ENCODE measurements at regions not wholly inside any gene's neighbourhood (a gene's known extent, or its start where the extent isn't known, plus 50 kb on each side); places are given as distances from the start of the nearest gene placed in this dataset.

GRCh38 chr18:39840856-39841481 is 2114.1 kb upstream of the PIK3C3 start:
- Histone ChIP-seq H2BK12ac (ENCODE audit: low read length in 2 of 2) (peak overlapping the region in 1 of 2 experiments; percentile 29), H3K9me3 (ENCODE audit: control insufficient read depth, low read length) (no peaks in the 10 kb centered on the region), H3K4me2 (ENCODE audit: low read length, poor library complexity, severe bottlenecking) (peak overlapping the region; percentile 93), H4K91ac (ENCODE audit: low read length) (no peak overlapping the region), H3K27ac (ENCODE audit: low read length, poor library complexity, severe bottlenecking) (no peak overlapping the region), H4K8ac (ENCODE audit: low read length) (peak overlapping the region; percentile 67), H3K36me3 (ENCODE audit: control insufficient read depth in 1 of 2, insufficient read depth in 2 of 2, low read depth in 1 of 2, low read length in 2 of 2) (no peaks in the 10 kb centered on the region), H3K9ac (ENCODE audit: low read length) (peak overlapping the region; percentile 11), H3K18ac (ENCODE audit: low read depth in 1 of 2, low read length in 2 of 2) (peak overlapping the region; percentile 28 to 61), H3K4me3 (ENCODE audit: insufficient read depth in 1 of 2, low read depth in 1 of 2, low read length in 2 of 2) (peak overlapping the region in 1 of 2 experiments; percentile 76), H3K4ac (ENCODE audit: low read depth in 1 of 2, low read length in 2 of 2) (peak overlapping the region in 1 of 2 experiments; percentile 13), H3K14ac (ENCODE audit: low read length in 2 of 2) (no peak overlapping the region), H3K79me1 (replicated peaks; ENCODE audit: low read length, poor library complexity, severe bottlenecking) (no peaks in the 10 kb centered on the region), H3K27me3 (ENCODE audit: control insufficient read depth in 1 of 2, insufficient read depth in 1 of 2, low read length in 2 of 2) (peaks cover 0 to 4% of the 10 kb centered on the region in 2 experiments), H2BK15ac (ENCODE audit: low read depth, poor library complexity, severe bottlenecking) (no peak overlapping the region), H2BK5ac (ENCODE audit: low read depth, low read length, poor library complexity, severe bottlenecking) (no peak overlapping the region), H3K23ac (ENCODE audit: low read length in 2 of 2) (no peak overlapping the region), H2BK120ac (ENCODE audit: low read depth, low read length) (peak overlapping the region; percentile 38), H2AFZ (ENCODE audit: low read depth, low read length) (no peak overlapping the region), H3K4me1 (ENCODE audit: control insufficient read depth, insufficient read depth, low read depth, low read length) (peaks cover 7% of the 10 kb centered on the region), H2AK5ac (ENCODE audit: low read length, severe bottlenecking) (no peak overlapping the region)
- 37% methylated on average over 7 of the region's 7 CpGs for WGBS
- DNase-seq, result no peak

- peak; percentile 69 for DNase-seq
- no peak overlapping the region for H4K91ac ChIP-seq (ENCODE audit: low read length)
- H2BK12ac ChIP-seq (ENCODE audit: low read length in 2 of 2), result no peak overlapping the region
- no peak overlapping the region for H3K23ac ChIP-seq (ENCODE audit: low read length in 2 of 2)
- H3K27ac ChIP-seq (ENCODE audit: low read length, poor library complexity, severe bottlenecking), result no peak overlapping the region
- H2BK5ac ChIP-seq (ENCODE audit: low read depth, low read length, poor library complexity, severe bottlenecking), result no peak overlapping the region
- no peaks in the 10 kb centered on the region for H3K36me3 ChIP-seq (ENCODE audit: control insufficient read depth in 1 of 2, insufficient read depth in 2 of 2, low read depth in 1 of 2, low read length in 2 of 2)
- H3K4me2 ChIP-seq (ENCODE audit: low read length, poor library complexity, severe bottlenecking), result no peak overlapping the region
- H3K4me1 ChIP-seq (ENCODE audit: control insufficient read depth, insufficient read depth, low read depth, low read length), result peaks cover 7% of the 10 kb centered on the region
- H2AFZ ChIP-seq (ENCODE audit: low read depth, low read length), result no peak overlapping the region
- peaks cover 0 to 4% of the 10 kb centered on the region in 2 experiments for H3K27me3 ChIP-seq (ENCODE audit: control insufficient read depth in 1 of 2, insufficient read depth in 1 of 2, low read length in 2 of 2)
- H3K9ac ChIP-seq (ENCODE audit: low read length), result no peak overlapping the region
- H4K8ac ChIP-seq (ENCODE audit: low read length), result no peak overlapping the region
- H2BK120ac ChIP-seq (ENCODE audit: low read depth, low read length), result no peak overlapping the region
- H3K4me3 ChIP-seq (ENCODE audit: insufficient read depth in 1 of 2, low read depth in 1 of 2, low read length in 2 of 2), result no peak overlapping the region
- no peak overlapping the region for H3K14ac ChIP-seq (ENCODE audit: low read length in 2 of 2)
- no peak overlapping the region for H2BK15ac ChIP-seq (ENCODE audit: low read depth, poor library complexity, severe bottlenecking)
- H3K79me1 ChIP-seq (replicated peaks; ENCODE audit: low read length, poor library complexity, severe bottlenecking), result no peaks in the 10 kb centered on the region
- H3K4ac ChIP-seq (ENCODE audit: low read depth in 1 of 2, low read length in 2 of 2), result no peak overlapping the region
- H3K9me3 ChIP-seq (ENCODE audit: control insufficient read depth, low read length), result no peaks in the 10 kb centered on the region
- no peak overlapping the region for H2AK5ac ChIP-seq (ENCODE audit: low read length, severe bottlenecking)
- H3K18ac ChIP-seq (ENCODE audit: low read depth in 1 of 2, low read length in 2 of 2), result no peak overlapping the region
- WGBS, result 73% methylated on average over 1 of the region's 3 CpGs
Observed at GRCh38 chr18:39840406-39840805, 2114.6 kb upstream of the PIK3C3 start.

GRCh38 chr18:39839782-39840181 is 2115.3 kb upstream of the PIK3C3 start:
- Histone ChIP-seq H2AFZ (ENCODE audit: low read depth, low read length) (no peak overlapping the region), H2BK5ac (ENCODE audit: low read depth, low read length, poor library complexity, severe bottlenecking) (no peak overlapping the region), H2AK5ac (ENCODE audit: low read length, severe bottlenecking) (no peak overlapping the region), H2BK15ac (ENCODE audit: low read depth, poor library complexity, severe bottlenecking) (no peak overlapping the region), H3K4ac (ENCODE audit: low read depth in 1 of 2, low read length in 2 of 2) (no peak overlapping the region), H3K36me3 (ENCODE audit: control insufficient read depth in 1 of 2, insufficient read depth in 2 of 2, low read depth in 1 of 2, low read length in 2 of 2) (no peaks in the 10 kb centered on the region), H4K8ac (ENCODE audit: low read length) (no peak overlapping the region), H3K4me2 (ENCODE audit: low read length, poor library complexity, severe bottlenecking) (no peak overlapping the region), H2BK120ac (ENCODE audit: low read depth, low read length) (no peak overlapping the region), H3K27ac (ENCODE audit: low read length, poor library complexity, severe bottlenecking) (no peak overlapping the region), H3K14ac (ENCODE audit: low read length in 2 of 2) (no peak overlapping the region), H2BK12ac (ENCODE audit: low read length in 2 of 2) (no peak overlapping the region), H3K18ac (ENCODE audit: low read depth in 1 of 2, low read length in 2 of 2) (no peak overlapping the region), H3K79me1 (replicated peaks; ENCODE audit: low read length, poor library complexity, severe bottlenecking) (no peaks in the 10 kb centered on the region), H3K9ac (ENCODE audit: low read length) (no peak overlapping the region), H3K9me3 (ENCODE audit: control insufficient read depth, low read length) (no peaks in the 10 kb centered on the region), H3K4me3 (ENCODE audit: insufficient read depth in 1 of 2, low read depth in 1 of 2, low read length in 2 of 2) (no peak overlapping the region), H3K4me1 (ENCODE audit: control insufficient read depth, insufficient read depth, low read depth, low read length) (peaks cover 7% of the 10 kb centered on the region), H3K23ac (ENCODE audit: low read length in 2 of 2) (no peak overlapping the region), H3K27me3 (ENCODE audit: control insufficient read depth in 1 of 2, insufficient read depth in 1 of 2, low read length in 2 of 2) (peaks cover 0 to 4% of the 10 kb centered on the region in 2 experiments), H4K91ac (ENCODE audit: low read length) (no peak overlapping the region)
- 82% methylated on average over 4 of the region's 4 CpGs for WGBS
- DNase-seq, result peak; percentile 14

DNA sequence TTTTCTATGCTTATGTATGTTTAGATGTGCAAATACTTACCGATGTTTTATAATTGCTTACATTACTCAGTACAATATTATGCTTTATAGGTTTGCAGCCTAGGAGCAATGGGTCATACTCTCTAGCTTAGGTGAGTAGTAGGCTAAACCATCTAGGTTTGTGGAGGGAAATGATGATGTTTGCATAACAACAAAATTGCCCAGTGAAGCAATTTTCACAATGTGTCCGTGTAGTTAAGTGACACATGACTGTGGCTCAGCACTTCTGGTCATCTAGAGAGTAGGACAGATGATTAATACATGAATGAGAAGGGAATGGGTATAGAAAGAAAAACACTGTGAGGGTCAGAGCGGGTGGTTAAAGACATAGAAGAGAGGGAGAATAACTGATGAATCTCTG is 2116.2 kb upstream of the PIK3C3 start:
- 92% methylated on average over 3 of the region's 3 CpGs for WGBS
- DNase-seq, result no peak
- Histone ChIP-seq H2BK12ac (ENCODE audit: low read length in 2 of 2) (no peak overlapping the region), H3K18ac (ENCODE audit: low read depth in 1 of 2, low read length in 2 of 2) (no peak overlapping the region), H3K23ac (ENCODE audit: low read length in 2 of 2) (no peak overlapping the region), H3K79me1 (replicated peaks; ENCODE audit: low read length, poor library complexity, severe bottlenecking) (no peaks in the 10 kb centered on the region), H2BK15ac (ENCODE audit: low read depth, poor library complexity, severe bottlenecking) (no peak overlapping the region), H3K27ac (ENCODE audit: low read length, poor library complexity, severe bottlenecking) (no peak overlapping the region), H4K8ac (ENCODE audit: low read length) (no peak overlapping the region), H3K4me3 (ENCODE audit: insufficient read depth in 1 of 2, low read depth in 1 of 2, low read length in 2 of 2) (no peak overlapping the region), H3K27me3 (ENCODE audit: control insufficient read depth in 1 of 2, insufficient read depth in 1 of 2, low read length in 2 of 2) (peaks cover 0 to 4% of the 10 kb centered on the region in 2 experiments), H3K4me1 (ENCODE audit: control insufficient read depth, insufficient read depth, low read depth, low read length) (peaks cover 7% of the 10 kb centered on the region), H3K36me3 (ENCODE audit: control insufficient read depth in 1 of 2, insufficient read depth in 2 of 2, low read depth in 1 of 2, low read length in 2 of 2) (no peaks in the 10 kb centered on the region), H2AFZ (ENCODE audit: low read depth, low read length) (no peak overlapping the region), H3K4me2 (ENCODE audit: low read length, poor library complexity, severe bottlenecking) (no peak overlapping the region), H2AK5ac (ENCODE audit: low read length, severe bottlenecking) (no peak overlapping the region), H3K4ac (ENCODE audit: low read depth in 1 of 2, low read length in 2 of 2) (no peak overlapping the region), H4K91ac (ENCODE audit: low read length) (no peak overlapping the region), H2BK5ac (ENCODE audit: low read depth, low read length, poor library complexity, severe bottlenecking) (no peak overlapping the region), H2BK120ac (ENCODE audit: low read depth, low read length) (no peak overlapping the region), H3K14ac (ENCODE audit: low read length in 2 of 2) (no peak overlapping the region), H3K9me3 (ENCODE audit: control insufficient read depth, low read length) (no peaks in the 10 kb centered on the region), H3K9ac (ENCODE audit: low read length) (no peak overlapping the region)
